B cell (primary cell): ENCODE measurements at regions not wholly inside any gene's neighbourhood (a gene's known extent, or its start where the extent isn't known, plus 50 kb on each side); places are given as distances from the start of the nearest gene placed in this dataset.

Experiments
- ATAC-seq: fragments of 200-7000 bp; cut with Tn5 transposase; one replicate; pipeline ENCODE4 v1.10.0; 2021; ENCODE audit warnings: low read depth, mild to moderate bottlenecking, moderate number of reproducible peaks, moderate library complexity
- CTCF ChIA-PET: fragments of 350-600 bp; sonication (Branson Sonifier 250); formaldehyde crosslinking; loops from one replicate; lab custom pipeline; 2021; ENCODE audit warnings: antibody characterized with exemption, inconsistent platforms; lab: Charles Lee
- POLR2A ChIA-PET: fragments of 350-600 bp; sonication (Branson Sonifier 250); formaldehyde crosslinking; loops from one replicate; lab custom pipeline; 2021; ENCODE audit warnings: antibody characterized with exemption; lab: Charles Lee
- DNase-seq: peaks from one replicate; pipeline ENCODE4 v3.0.0; 2013
- H2AFZ ChIP-seq: 2 replicates; pipeline ENCODE4 v1.6.1; 2012; ENCODE audit warnings: mild to moderate bottlenecking, low read depth, low read length; ENCODE audit not compliant: insufficient read depth, poor library complexity, severe bottlenecking
- H3K27ac ChIP-seq, 2 donors: 1 replicate in 1 of 2; 2 replicates in 1 of 2; pipeline ENCODE4 v1.5.1; 2012 to 2013; ENCODE audit warnings: low read length in 2 of 2, mild to moderate bottlenecking in 2 of 2, moderate library complexity in 1 of 2
- H3K27me3 ChIP-seq, 4 experiments: fragments of 200-600 bp in 1 of 4; sonication (generic) in 1 of 4; replicated peaks in 1 of 4; 1 replicate in 2 of 4; 2 replicates in 2 of 4; pipeline versions ENCODE4 v1.6.1 to v1.7.0; 2013 to 2016; ENCODE audit warnings: low read length in 3 of 4, mild to moderate bottlenecking in 2 of 4, mixed read lengths in 1 of 4, moderate library complexity in 1 of 4; ENCODE audit not compliant: insufficient read depth in 4 of 4, control insufficient read depth in 3 of 4; ENCODE audit errors: control extremely low read depth in 1 of 4
- H3K36me3 ChIP-seq, 2 experiments: replicated peaks in 1 of 2; 1 replicate in 1 of 2; 2 replicates in 1 of 2; pipeline versions ENCODE4 v1.6.1 to v1.7.1; 2013; ENCODE audit warnings: low read length in 1 of 2; ENCODE audit not compliant: insufficient read depth in 2 of 2, control insufficient read depth in 1 of 2; ENCODE audit errors: control extremely low read depth in 1 of 2, extremely low read depth in 1 of 2
- H3K4me1 ChIP-seq, 2 donors: fragments of 200-600 bp in 1 of 2; sonication (generic) in 1 of 2; 1 replicate in 1 of 2; 2 replicates in 1 of 2; pipeline versions ENCODE4 v1.5.1 to v1.6.1; 2013 to 2017; ENCODE audit warnings: low read length in 2 of 2; ENCODE audit not compliant: control insufficient read depth in 2 of 2, insufficient read depth in 2 of 2
- H3K4me2 ChIP-seq: replicated peaks from 2 replicates; pipeline ENCODE3; 2012; ENCODE audit warnings: mild to moderate bottlenecking, low read depth, low read length; ENCODE audit not compliant: poor library complexity, severe bottlenecking
- H3K4me3 ChIP-seq, 5 experiments: fragments of 200-600 bp in 1 of 5; sonication (generic) in 1 of 5; 1 replicate in 3 of 5; 2 replicates in 2 of 5; pipeline versions ENCODE4 v1.5.1 to v1.7.0; 2011 to 2016; ENCODE audit warnings: low read length in 4 of 5, mild to moderate bottlenecking in 4 of 5, low read depth in 2 of 5, control low read depth in 1 of 5, moderate library complexity in 1 of 5; ENCODE audit not compliant: insufficient read depth in 1 of 5; ENCODE audit errors: control extremely low read depth in 1 of 5, extremely low read depth in 1 of 5
- H3K79me2 ChIP-seq: fragments of 200-600 bp; sonication (generic); one replicate; pipeline ENCODE4 v1.6.0; 2016; ENCODE audit warnings: low read length; ENCODE audit not compliant: control insufficient read depth, insufficient read depth
- H3K9ac ChIP-seq: fragments of 200-600 bp; sonication (generic); 2 replicates; pipeline ENCODE4 v1.6.1; 2017; ENCODE audit warnings: mild to moderate bottlenecking, low read length, moderate library complexity
- H3K9me3 ChIP-seq, 3 donors: one replicate each; pipeline versions ENCODE4 v1.6.1 to v1.7.1; 2013; ENCODE audit warnings: low read length in 2 of 3; ENCODE audit not compliant: control insufficient read depth in 2 of 3, insufficient read depth in 1 of 3; ENCODE audit errors: control extremely low read depth in 1 of 3
- H4K20me1 ChIP-seq: 2 replicates; pipeline ENCODE4 v1.6.0; 2012; ENCODE audit warnings: mild to moderate bottlenecking, low read length; ENCODE audit not compliant: insufficient read depth, control insufficient read depth, poor library complexity, severe bottlenecking
- H3K27ac Mint-ChIP-seq: one replicate; pipeline ENCODE4 v1.8.0; 2021; ENCODE audit warnings: mixed read lengths
- H3K27me3 Mint-ChIP-seq: one replicate; pipeline ENCODE4 v1.8.0; 2021; ENCODE audit warnings: mixed read lengths
- H3K4me1 Mint-ChIP-seq: one replicate; pipeline ENCODE4 v1.8.0; 2021; ENCODE audit warnings: mixed read lengths
- H3K4me3 Mint-ChIP-seq: one replicate; pipeline ENCODE4 v1.8.0; 2021; ENCODE audit warnings: mixed read lengths
- H3K9me3 Mint-ChIP-seq: one replicate; pipeline ENCODE4 v1.8.0; 2022; ENCODE audit warnings: mixed read lengths; ENCODE audit not compliant: insufficient read depth
- EZH2 ChIP-seq: IDR thresholded peaks from 2 replicates; pipeline ENCODE4 v1.6.1; 2012; ENCODE audit warnings: borderline replicate concordance, low read depth, mild to moderate bottlenecking, moderate library complexity, low read length; ENCODE audit not compliant: insufficient read depth, poor library complexity, severe bottlenecking
- WGBS: methylation state at CpG from one replicate; pipeline ENCODE4 v1.1.5; 2013; ENCODE audit warnings: missing lambda C conversion rate; ENCODE audit not compliant: insufficient coverage; 5-methylcytosine and 5-hydroxymethylcytosine counted together
- intact Hi-C: fragments of 100-400 bp; cut with micrococcal nuclease; formaldehyde crosslinking; loops from one replicate; pipeline ENCODE4 v1.10.0; 2022
- TF ChIP-seq, protein P1 (sequence below): fragments of 200-600 bp; IDR thresholded peaks from one replicate; pipeline ENCODE4 v1.8.0; 2022; ENCODE audit warnings: antibody characterized with exemption, mild to moderate bottlenecking

- no peak overlapping the region for H2AFZ ChIP-seq
- H3K4me1 Mint-ChIP-seq, result no peaks in the 10 kb centered on the region
- peaks cover 2% of the 10 kb centered on the region for H3K27me3 Mint-ChIP-seq
- H3K4me3 Mint-ChIP-seq, result no peak overlapping the region
- DNase-seq, result no peak
- no peak overlapping the region for H3K9ac ChIP-seq
- H3K79me2 ChIP-seq, result no peaks in the 10 kb centered on the region
- no peak overlapping the region for H3K27ac Mint-ChIP-seq
- CTCF ChIA-PET, result no interaction called here
- POLR2A ChIA-PET, result no interaction called here
- 89% methylated on average over 4 of the region's 5 CpGs for WGBS
- no peaks in the 10 kb centered on the region for H3K27me3 ChIP-seq
- H4K20me1 ChIP-seq, result no peaks in the 10 kb centered on the region
- H3K4me1 ChIP-seq, result no peaks in the 10 kb centered on the region
- H3K36me3 ChIP-seq, result no peaks in the 10 kb centered on the region
- intact Hi-C loops, result no loop called here
- no peak overlapping the region for H3K4me3 ChIP-seq
- H3K9me3 Mint-ChIP-seq, result no peaks in the 10 kb centered on the region
- no peak for TF ChIP-seq EZH2
- TF ChIP-seq, protein P1, sequence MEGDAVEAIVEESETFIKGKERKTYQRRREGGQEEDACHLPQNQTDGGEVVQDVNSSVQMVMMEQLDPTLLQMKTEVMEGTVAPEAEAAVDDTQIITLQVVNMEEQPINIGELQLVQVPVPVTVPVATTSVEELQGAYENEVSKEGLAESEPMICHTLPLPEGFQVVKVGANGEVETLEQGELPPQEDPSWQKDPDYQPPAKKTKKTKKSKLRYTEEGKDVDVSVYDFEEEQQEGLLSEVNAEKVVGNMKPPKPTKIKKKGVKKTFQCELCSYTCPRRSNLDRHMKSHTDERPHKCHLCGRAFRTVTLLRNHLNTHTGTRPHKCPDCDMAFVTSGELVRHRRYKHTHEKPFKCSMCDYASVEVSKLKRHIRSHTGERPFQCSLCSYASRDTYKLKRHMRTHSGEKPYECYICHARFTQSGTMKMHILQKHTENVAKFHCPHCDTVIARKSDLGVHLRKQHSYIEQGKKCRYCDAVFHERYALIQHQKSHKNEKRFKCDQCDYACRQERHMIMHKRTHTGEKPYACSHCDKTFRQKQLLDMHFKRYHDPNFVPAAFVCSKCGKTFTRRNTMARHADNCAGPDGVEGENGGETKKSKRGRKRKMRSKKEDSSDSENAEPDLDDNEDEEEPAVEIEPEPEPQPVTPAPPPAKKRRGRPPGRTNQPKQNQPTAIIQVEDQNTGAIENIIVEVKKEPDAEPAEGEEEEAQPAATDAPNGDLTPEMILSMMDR, result no peak
- no peaks in the 10 kb centered on the region for H3K9me3 ChIP-seq
- no peak overlapping the region for H3K4me2 ChIP-seq
- no peak for ATAC-seq
- no peak overlapping the region for H3K27ac ChIP-seq
Observed at GRCh38 chr11:109121173-109121932, 300.6 kb upstream of the C11orf87 start.

- DNase-seq (no peak), ATAC-seq (no peak)
- intact Hi-C loops, result no loop called here
- TF ChIP-seq EZH2, result no peak
- TF ChIP-seq, protein P1, result no peak
- 78% methylated on average over 4 of the region's 11 CpGs for WGBS
- no peaks in the 10 kb centered on the region for H3K79me2 ChIP-seq
- no peaks in the 10 kb centered on the region for H3K4me1 ChIP-seq
- no peak overlapping the region for H3K27ac ChIP-seq
- no peak overlapping the region for H3K4me3 ChIP-seq
- no peaks in the 10 kb centered on the region for H3K36me3 ChIP-seq
- CTCF ChIA-PET, result no interaction called here
- no peaks in the 10 kb centered on the region for H4K20me1 ChIP-seq
- no peak overlapping the region for H3K9ac ChIP-seq
- POLR2A ChIA-PET, result no interaction called here
- no peak overlapping the region for H3K27ac Mint-ChIP-seq
- H3K27me3 ChIP-seq, result no peaks in the 10 kb centered on the region
- H2AFZ ChIP-seq, result no peak overlapping the region
- H3K9me3 ChIP-seq, result no peaks in the 10 kb centered on the region
- H3K4me1 Mint-ChIP-seq, result no peaks in the 10 kb centered on the region
- no peak overlapping the region for H3K4me3 Mint-ChIP-seq
- peaks cover 2% of the 10 kb centered on the region for H3K27me3 Mint-ChIP-seq
- H3K9me3 Mint-ChIP-seq, result no peaks in the 10 kb centered on the region
- no peak overlapping the region for H3K4me2 ChIP-seq
Observed at GRCh38 chr11:109123816-109124787, 297.9 kb upstream of the C11orf87 start.
